GM18861 (cell line): ENCODE measurements at regions not wholly inside any gene's neighbourhood (a gene's known extent, or its start where the extent isn't known, plus 50 kb on each side); places are given as distances from the start of the nearest gene placed in this dataset.

Source experiments
- ATAC-seq: cut with Tn5 transposase; IDR thresholded peaks from one replicate; pipeline ENCODE4 v1.9.1; 2021; ENCODE audit not compliant: unreplicated experiment

GRCh38 chr6:135796643-135797305, 54.7 kb upstream of the PDE7B start:
- no peak for ATAC-seq

- no peak for ATAC-seq
Measured at GRCh38 chr6:135797361-135797760, 54.1 kb upstream of the PDE7B start.

- ATAC-seq: no peak
Measured at GRCh38 chr6:135798751-135799515, 52.6 kb upstream of the PDE7B start.
